NCI-H2029 treated with DMSO at 0.1 percent for 48 hours (cell line): ENCODE measurements at regions not wholly inside any gene's neighbourhood (a gene's known extent, or its start where the extent isn't known, plus 50 kb on each side); places are given as distances from the start of the nearest gene placed in this dataset.

ENCODE experiments used
- DNase-seq: peaks from one replicate; lab custom pipeline; 2025; lab: John Stamatoyannopoulos, UW

GRCh38 chr1:10897321-10897980 lies 101.0 kb upstream of the CASZ1 start:
- no peak for DNase-seq

GRCh38 chr1:10897981-10898728 lies 101.7 kb upstream of the CASZ1 start:
- DNase-seq: no peak

- DNase-seq: no peak
Measured at GRCh38 chr1:10898921-10899320, 102.5 kb upstream of the CASZ1 start.

GRCh38 chr1:10899490-10900250 lies 103.2 kb upstream of the CASZ1 start:
- no peak for DNase-seq

- DNase-seq: no peak
Measured at GRCh38 chr1:10900251-10900651, 103.8 kb upstream of the CASZ1 start.

- DNase-seq: no peak
Measured at GRCh38 chr1:10900691-10901090, 104.2 kb upstream of the CASZ1 start.

- no peak for DNase-seq
Measured at GRCh38 chr1:10901091-10901890, 104.8 kb upstream of the CASZ1 start.

- no peak for DNase-seq
Measured at GRCh38 chr1:10901891-10902805, 105.7 kb upstream of the CASZ1 start.

GRCh38 chr1:10903421-10903820 lies 107.0 kb upstream of the CASZ1 start:
- DNase-seq: no peak

GRCh38 chr1:10903821-10904220 lies 107.4 kb upstream of the CASZ1 start:
- no peak for DNase-seq

GRCh38 chr1:10904396-10905358 lies 107.8 kb upstream of the TARDBP start:
- no peak for DNase-seq

GRCh38 chr1:10905841-10906655 lies 106.4 kb upstream of the TARDBP start:
- no peak for DNase-seq

GRCh38 chr1:10906866-10907519 lies 105.5 kb upstream of the TARDBP start:
- no peak for DNase-seq

GRCh38 chr1:10908266-10908665 lies 104.2 kb upstream of the TARDBP start:
- no peak for DNase-seq

GRCh38 chr1:10909697-10910680 lies 102.5 kb upstream of the TARDBP start:
- no peak for DNase-seq

- DNase-seq: no peak
Measured at GRCh38 chr1:10910681-10911489, 101.6 kb upstream of the TARDBP start.
